H1 (cell line): ENCODE measurements at regions not wholly inside any gene's neighbourhood (a gene's known extent, or its start where the extent isn't known, plus 50 kb on each side); places are given as distances from the start of the nearest gene placed in this dataset.

Experiments used
- CREB1 ChIP-seq: IDR thresholded peaks from 2 replicates; pipeline ENCODE4 v1.6.1; 2012; ENCODE audit warnings: inconsistent platforms
- CTBP2 ChIP-seq: IDR thresholded peaks from 2 replicates; pipeline ENCODE4 v1.7.0; 2011; ENCODE audit warnings: borderline replicate concordance, mild to moderate bottlenecking, moderate library complexity, mixed read lengths, low read length; ENCODE audit not compliant: insufficient read depth, insufficient read length
- E2F6 ChIP-seq: IDR thresholded peaks from 2 replicates; pipeline ENCODE4 v1.6.1; 2012; ENCODE audit warnings: inconsistent platforms
- HDAC2 ChIP-seq, 2 experiments: fragments of 300-600 bp in 1 of 2; sonication (generic) in 1 of 2; IDR thresholded peaks; 2 replicates each; pipeline ENCODE4 v1.6.1; 2011 to 2012; ENCODE audit warnings: low read depth in 2 of 2, low read length in 2 of 2, mild to moderate bottlenecking in 2 of 2, moderate library complexity in 2 of 2, borderline replicate concordance in 1 of 2, inconsistent platforms in 1 of 2
- RBBP5 ChIP-seq: IDR thresholded peaks from 2 replicates; pipeline ENCODE4 v1.7.1; 2012; ENCODE audit warnings: low read depth, mild to moderate bottlenecking, inconsistent platforms, low read length, moderate library complexity, borderline replicate concordance
- TF ChIP-seq, protein P1 (sequence below): fragments of 300-600 bp; sonication (generic); IDR thresholded peaks from 2 replicates; pipeline ENCODE4 v1.7.1; 2012; ENCODE audit warnings: low read length, moderate library complexity, mild to moderate bottlenecking, inconsistent platforms; ENCODE audit not compliant: insufficient replicate concordance
- TF ChIP-seq, protein P2 (sequence below): IDR thresholded peaks from 2 replicates; pipeline ENCODE4 v1.6.1; 2012; ENCODE audit warnings: inconsistent platforms

- TF ChIP-seq E2F6 (no peak), RBBP5 (no peak), CREB1 (no peak), HDAC2 (IDR thresholded peaks at IDR 0.05; ENCODE audit: borderline replicate concordance in 1 of 2, low read depth in 2 of 2, low read length in 2 of 2) (no peak), CTBP2 (no peak)
- TF ChIP-seq, protein P1, sequence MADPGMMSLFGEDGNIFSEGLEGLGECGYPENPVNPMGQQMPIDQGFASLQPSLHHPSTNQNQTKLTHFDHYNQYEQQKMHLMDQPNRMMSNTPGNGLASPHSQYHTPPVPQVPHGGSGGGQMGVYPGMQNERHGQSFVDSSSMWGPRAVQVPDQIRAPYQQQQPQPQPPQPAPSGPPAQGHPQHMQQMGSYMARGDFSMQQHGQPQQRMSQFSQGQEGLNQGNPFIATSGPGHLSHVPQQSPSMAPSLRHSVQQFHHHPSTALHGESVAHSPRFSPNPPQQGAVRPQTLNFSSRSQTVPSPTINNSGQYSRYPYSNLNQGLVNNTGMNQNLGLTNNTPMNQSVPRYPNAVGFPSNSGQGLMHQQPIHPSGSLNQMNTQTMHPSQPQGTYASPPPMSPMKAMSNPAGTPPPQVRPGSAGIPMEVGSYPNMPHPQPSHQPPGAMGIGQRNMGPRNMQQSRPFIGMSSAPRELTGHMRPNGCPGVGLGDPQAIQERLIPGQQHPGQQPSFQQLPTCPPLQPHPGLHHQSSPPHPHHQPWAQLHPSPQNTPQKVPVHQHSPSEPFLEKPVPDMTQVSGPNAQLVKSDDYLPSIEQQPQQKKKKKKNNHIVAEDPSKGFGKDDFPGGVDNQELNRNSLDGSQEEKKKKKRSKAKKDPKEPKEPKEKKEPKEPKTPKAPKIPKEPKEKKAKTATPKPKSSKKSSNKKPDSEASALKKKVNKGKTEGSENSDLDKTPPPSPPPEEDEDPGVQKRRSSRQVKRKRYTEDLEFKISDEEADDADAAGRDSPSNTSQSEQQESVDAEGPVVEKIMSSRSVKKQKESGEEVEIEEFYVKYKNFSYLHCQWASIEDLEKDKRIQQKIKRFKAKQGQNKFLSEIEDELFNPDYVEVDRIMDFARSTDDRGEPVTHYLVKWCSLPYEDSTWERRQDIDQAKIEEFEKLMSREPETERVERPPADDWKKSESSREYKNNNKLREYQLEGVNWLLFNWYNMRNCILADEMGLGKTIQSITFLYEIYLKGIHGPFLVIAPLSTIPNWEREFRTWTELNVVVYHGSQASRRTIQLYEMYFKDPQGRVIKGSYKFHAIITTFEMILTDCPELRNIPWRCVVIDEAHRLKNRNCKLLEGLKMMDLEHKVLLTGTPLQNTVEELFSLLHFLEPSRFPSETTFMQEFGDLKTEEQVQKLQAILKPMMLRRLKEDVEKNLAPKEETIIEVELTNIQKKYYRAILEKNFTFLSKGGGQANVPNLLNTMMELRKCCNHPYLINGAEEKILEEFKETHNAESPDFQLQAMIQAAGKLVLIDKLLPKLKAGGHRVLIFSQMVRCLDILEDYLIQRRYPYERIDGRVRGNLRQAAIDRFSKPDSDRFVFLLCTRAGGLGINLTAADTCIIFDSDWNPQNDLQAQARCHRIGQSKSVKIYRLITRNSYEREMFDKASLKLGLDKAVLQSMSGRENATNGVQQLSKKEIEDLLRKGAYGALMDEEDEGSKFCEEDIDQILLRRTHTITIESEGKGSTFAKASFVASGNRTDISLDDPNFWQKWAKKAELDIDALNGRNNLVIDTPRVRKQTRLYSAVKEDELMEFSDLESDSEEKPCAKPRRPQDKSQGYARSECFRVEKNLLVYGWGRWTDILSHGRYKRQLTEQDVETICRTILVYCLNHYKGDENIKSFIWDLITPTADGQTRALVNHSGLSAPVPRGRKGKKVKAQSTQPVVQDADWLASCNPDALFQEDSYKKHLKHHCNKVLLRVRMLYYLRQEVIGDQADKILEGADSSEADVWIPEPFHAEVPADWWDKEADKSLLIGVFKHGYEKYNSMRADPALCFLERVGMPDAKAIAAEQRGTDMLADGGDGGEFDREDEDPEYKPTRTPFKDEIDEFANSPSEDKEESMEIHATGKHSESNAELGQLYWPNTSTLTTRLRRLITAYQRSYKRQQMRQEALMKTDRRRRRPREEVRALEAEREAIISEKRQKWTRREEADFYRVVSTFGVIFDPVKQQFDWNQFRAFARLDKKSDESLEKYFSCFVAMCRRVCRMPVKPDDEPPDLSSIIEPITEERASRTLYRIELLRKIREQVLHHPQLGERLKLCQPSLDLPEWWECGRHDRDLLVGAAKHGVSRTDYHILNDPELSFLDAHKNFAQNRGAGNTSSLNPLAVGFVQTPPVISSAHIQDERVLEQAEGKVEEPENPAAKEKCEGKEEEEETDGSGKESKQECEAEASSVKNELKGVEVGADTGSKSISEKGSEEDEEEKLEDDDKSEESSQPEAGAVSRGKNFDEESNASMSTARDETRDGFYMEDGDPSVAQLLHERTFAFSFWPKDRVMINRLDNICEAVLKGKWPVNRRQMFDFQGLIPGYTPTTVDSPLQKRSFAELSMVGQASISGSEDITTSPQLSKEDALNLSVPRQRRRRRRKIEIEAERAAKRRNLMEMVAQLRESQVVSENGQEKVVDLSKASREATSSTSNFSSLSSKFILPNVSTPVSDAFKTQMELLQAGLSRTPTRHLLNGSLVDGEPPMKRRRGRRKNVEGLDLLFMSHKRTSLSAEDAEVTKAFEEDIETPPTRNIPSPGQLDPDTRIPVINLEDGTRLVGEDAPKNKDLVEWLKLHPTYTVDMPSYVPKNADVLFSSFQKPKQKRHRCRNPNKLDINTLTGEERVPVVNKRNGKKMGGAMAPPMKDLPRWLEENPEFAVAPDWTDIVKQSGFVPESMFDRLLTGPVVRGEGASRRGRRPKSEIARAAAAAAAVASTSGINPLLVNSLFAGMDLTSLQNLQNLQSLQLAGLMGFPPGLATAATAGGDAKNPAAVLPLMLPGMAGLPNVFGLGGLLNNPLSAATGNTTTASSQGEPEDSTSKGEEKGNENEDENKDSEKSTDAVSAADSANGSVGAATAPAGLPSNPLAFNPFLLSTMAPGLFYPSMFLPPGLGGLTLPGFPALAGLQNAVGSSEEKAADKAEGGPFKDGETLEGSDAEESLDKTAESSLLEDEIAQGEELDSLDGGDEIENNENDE, result no peak
- TF ChIP-seq, protein P2, sequence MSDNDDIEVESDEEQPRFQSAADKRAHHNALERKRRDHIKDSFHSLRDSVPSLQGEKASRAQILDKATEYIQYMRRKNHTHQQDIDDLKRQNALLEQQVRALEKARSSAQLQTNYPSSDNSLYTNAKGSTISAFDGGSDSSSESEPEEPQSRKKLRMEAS, result no peak
Measured at GRCh38 chr1:75079538-75080290, 54.5 kb upstream of the LHX8 start (continued).
